ENCODE measurements at regions not wholly inside any gene's neighbourhood (a gene's known extent, or its start where the extent isn't known, plus 50 kb on each side); places are given as distances from the start of the nearest gene placed in this dataset.

DNA sequence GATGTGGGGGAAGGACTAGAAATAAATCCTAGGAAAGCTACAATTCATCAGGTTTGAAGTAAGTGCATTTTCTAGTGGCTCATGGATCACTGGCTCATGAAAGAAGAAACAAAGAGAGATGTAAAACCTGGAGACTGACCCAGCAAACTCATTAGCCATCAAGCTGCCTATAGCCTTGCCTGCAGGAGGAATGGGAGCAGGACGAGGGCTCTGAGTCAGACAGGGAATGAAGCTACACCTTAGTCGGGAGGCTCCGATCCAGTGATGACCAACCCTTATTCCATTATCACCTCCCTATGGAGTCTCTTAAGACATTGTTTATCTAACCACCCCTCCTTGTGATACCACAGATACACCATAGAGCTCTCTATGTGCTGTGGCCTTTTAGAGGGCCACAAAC lies 112.5 kb upstream of the WDR11 start:
- DNase-seq (ENCODE audit: extremely low spot score), result no peak
- Histone ChIP-seq H3K27me3 (peaks cover 0 to 8% (median 0%) of the 10 kb centered on the region in 4 donors), H3K27ac (replicated peaks in 1 of 4) (no peak overlapping the region), H3K9me3 (no peaks in the 10 kb centered on the region), H3K4me3 (no peak overlapping the region), H3K4me1 (no peaks in the 10 kb centered on the region), H3K36me3 (no peaks in the 10 kb centered on the region)
- TF ChIP-seq, protein P1, sequence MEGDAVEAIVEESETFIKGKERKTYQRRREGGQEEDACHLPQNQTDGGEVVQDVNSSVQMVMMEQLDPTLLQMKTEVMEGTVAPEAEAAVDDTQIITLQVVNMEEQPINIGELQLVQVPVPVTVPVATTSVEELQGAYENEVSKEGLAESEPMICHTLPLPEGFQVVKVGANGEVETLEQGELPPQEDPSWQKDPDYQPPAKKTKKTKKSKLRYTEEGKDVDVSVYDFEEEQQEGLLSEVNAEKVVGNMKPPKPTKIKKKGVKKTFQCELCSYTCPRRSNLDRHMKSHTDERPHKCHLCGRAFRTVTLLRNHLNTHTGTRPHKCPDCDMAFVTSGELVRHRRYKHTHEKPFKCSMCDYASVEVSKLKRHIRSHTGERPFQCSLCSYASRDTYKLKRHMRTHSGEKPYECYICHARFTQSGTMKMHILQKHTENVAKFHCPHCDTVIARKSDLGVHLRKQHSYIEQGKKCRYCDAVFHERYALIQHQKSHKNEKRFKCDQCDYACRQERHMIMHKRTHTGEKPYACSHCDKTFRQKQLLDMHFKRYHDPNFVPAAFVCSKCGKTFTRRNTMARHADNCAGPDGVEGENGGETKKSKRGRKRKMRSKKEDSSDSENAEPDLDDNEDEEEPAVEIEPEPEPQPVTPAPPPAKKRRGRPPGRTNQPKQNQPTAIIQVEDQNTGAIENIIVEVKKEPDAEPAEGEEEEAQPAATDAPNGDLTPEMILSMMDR (IDR thresholded peaks at IDR 0.05), result no peak
- no peak for TF ChIP-seq POLR2AphosphoS5 (IDR thresholded peaks at IDR 0.05)
- TF ChIP-seq POLR2A (IDR thresholded peaks at IDR 0.05; ENCODE audit: low read depth), result no peak
- TF ChIP-seq EP300 (IDR thresholded peaks at IDR 0.05), result no peak
- intact Hi-C loops (cut with DNase I), result loop anchor here (10.0 kb wide), 1 partner anchor 314 kb away; no protein-coding TSS in a partner anchor
- WGBS, result 42% methylated on average over 3 of the region's 3 CpGs

DNA sequence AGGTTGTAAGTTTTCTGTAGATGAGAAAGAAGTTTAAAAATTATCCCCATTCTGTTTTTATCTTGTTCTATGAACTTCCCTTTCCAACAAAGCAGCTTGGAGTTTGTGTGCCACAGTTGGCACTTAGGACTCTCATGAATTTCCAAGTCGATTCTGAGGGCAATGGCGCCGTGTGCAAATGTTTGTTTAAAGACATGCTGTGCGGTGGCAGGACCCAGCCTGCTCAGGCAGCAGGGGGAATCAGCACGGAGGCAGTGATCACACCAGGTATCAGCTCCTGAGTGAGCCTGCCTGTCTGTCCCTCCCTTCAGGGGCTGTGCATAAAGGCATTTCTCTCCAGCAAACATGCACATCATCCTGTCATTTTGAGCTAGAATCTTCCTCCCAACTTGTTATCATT lies 109.8 kb upstream of the WDR11 start:
- intact Hi-C loops (cut with DNase I), result no loop called here
- no peak for DNase-seq (ENCODE audit: extremely low spot score)
- Histone ChIP-seq H3K4me3 (no peak overlapping the region), H3K27me3 (peaks cover 0 to 8% (median 0%) of the 10 kb centered on the region in 4 donors), H3K27ac (replicated peaks in 1 of 4) (no peak overlapping the region), H3K36me3 (no peaks in the 10 kb centered on the region), H3K4me1 (no peaks in the 10 kb centered on the region), H3K9me3 (no peaks in the 10 kb centered on the region)
- WGBS, result 27% methylated on average over 5 of the region's 5 CpGs
- TF ChIP-seq, protein P1 (IDR thresholded peaks at IDR 0.05), result no peak
- TF ChIP-seq EP300 (IDR thresholded peaks at IDR 0.05) (no peak), POLR2AphosphoS5 (IDR thresholded peaks at IDR 0.05) (no peak)

DNA sequence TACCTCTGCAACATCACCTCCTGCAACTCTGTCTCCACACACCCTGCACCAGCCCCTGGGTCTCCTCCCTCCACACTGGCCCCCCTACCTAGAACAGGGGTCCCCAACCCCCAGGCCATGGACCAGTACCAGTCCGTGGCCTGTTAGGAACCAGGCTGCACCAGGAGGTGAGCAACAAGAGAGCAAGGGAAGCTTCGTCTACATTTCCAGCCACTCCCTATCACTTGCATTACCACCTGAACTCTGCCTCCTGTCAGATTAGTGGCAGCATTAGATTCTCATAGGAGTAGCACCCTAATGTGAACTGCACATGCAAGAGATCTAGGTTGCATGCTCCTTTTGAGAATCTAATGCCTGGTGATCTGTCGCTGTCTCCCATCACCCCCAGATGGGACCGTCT lies 108.8 kb upstream of the WDR11 start:
- Histone ChIP-seq H3K4me1 (no peaks in the 10 kb centered on the region), H3K27me3 (peaks cover 0 to 4% (median 0%) of the 10 kb centered on the region in 4 donors), H3K9me3 (no peaks in the 10 kb centered on the region), H3K36me3 (no peaks in the 10 kb centered on the region), H3K27ac (replicated peaks in 1 of 4) (no peak overlapping the region), H3K4me3 (no peak overlapping the region)
- intact Hi-C loops (cut with DNase I), result no loop called here
- TF ChIP-seq EP300 (IDR thresholded peaks at IDR 0.05), result no peak
- TF ChIP-seq POLR2AphosphoS5 (IDR thresholded peaks at IDR 0.05), result no peak
- TF ChIP-seq, protein P1 (IDR thresholded peaks at IDR 0.05), result no peak
- TF ChIP-seq POLR2A (IDR thresholded peaks at IDR 0.05; ENCODE audit: low read depth), result no peak
- WGBS, result 97% methylated on average over 4 of the region's 4 CpGs
- no peak for DNase-seq (ENCODE audit: extremely low spot score)

DNA sequence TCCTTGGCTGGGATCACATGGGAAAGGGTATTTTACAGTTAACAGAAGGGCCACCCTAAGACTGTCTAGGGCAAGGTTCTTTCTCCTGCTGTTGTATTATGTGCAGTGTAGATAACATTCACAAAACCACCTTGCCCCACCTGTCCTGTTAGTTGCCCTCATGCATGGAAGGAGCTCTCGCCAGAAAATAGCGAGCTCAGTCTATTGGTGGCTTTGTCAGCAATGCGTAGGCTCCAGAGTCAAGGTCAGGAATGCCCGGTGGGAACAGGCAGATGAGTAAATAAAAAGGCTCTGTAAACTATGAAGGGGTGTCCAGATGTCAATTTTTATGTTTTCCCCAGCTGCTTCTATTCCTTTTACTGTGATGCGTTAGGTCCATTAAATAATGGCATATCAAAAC lies 107.1 kb upstream of the WDR11 start:
- TF ChIP-seq POLR2AphosphoS5 (IDR thresholded peaks at IDR 0.05) (no peak), EP300 (IDR thresholded peaks at IDR 0.05) (no peak), POLR2A (IDR thresholded peaks at IDR 0.05; ENCODE audit: low read depth) (no peak)
- TF ChIP-seq, protein P1 (IDR thresholded peaks at IDR 0.05), result no peak
- Histone ChIP-seq H3K36me3 (no peaks in the 10 kb centered on the region), H3K27ac (replicated peaks in 1 of 4) (no peak overlapping the region), H3K4me1 (no peaks in the 10 kb centered on the region), H3K27me3 (peaks cover 0 to 4% (median 0%) of the 10 kb centered on the region in 4 donors), H3K4me3 (no peak overlapping the region), H3K9me3 (no peaks in the 10 kb centered on the region)
- WGBS, result 83% methylated on average over 5 of the region's 5 CpGs
- no peak for DNase-seq (ENCODE audit: extremely low spot score)
- intact Hi-C loops (cut with DNase I), result no loop called here

Measured in esophagus muscularis mucosa (tissue), 4 donors.